Uterus (tissue), 3 donors: ENCODE measurements at regions not wholly inside any gene's neighbourhood (a gene's known extent, or its start where the extent isn't known, plus 50 kb on each side); places are given as distances from the start of the nearest gene placed in this dataset.

Experiments used
- DNase-seq, 2 donors: peaks; one replicate each; pipeline ENCODE4 v3.0.0-alpha.2; 2019 to 2020
- H3K27ac ChIP-seq, 2 donors: fragments of 200-600 bp; sonication (generic); 1 replicate in 1 of 2; 2 replicates in 1 of 2; pipeline ENCODE4 v1.5.1; 2016 to 2018
- H3K27me3 ChIP-seq, 2 donors: fragments of 200-600 bp; sonication (generic); one replicate each; pipeline ENCODE4 v1.5.1; 2018 to 2019; ENCODE audit warnings: control low read depth in 1 of 2
- H3K36me3 ChIP-seq, 2 donors: fragments of 200-600 bp; sonication (generic); one replicate each; pipeline ENCODE4 v1.5.1; 2019; ENCODE audit warnings: control low read depth in 1 of 2
- H3K4me1 ChIP-seq, 2 donors: fragments of 200-600 bp; sonication (generic); one replicate each; pipeline ENCODE4 v1.5.1; 2018 to 2019; ENCODE audit warnings: control low read depth in 1 of 2
- H3K4me3 ChIP-seq, 2 donors: fragments of 200-600 bp; sonication (generic); 1 replicate in 1 of 2; 2 replicates in 1 of 2; pipeline ENCODE4 v1.5.1; 2018 to 2019; ENCODE audit warnings: mild to moderate bottlenecking in 1 of 2
- H3K9me3 ChIP-seq, 2 donors: fragments of 200-600 bp; sonication (generic); one replicate each; pipeline ENCODE4 v1.5.1; 2019; ENCODE audit warnings: control low read depth in 1 of 2
- CTCF ChIP-seq, 4 experiments: fragments of 200-600 bp in 2 of 4; fragments of 450-650 bp in 2 of 4; sonication (generic) in 2 of 4; IDR thresholded peaks; one replicate each; pipeline ENCODE4 v1.5.1; 2016 to 2019; ENCODE audit warnings: antibody characterized with exemption in 4 of 4, mild to moderate bottlenecking in 2 of 4, moderate library complexity in 1 of 4
- POLR2A ChIP-seq, 2 donors: fragments of 450-650 bp; IDR thresholded peaks; one replicate each; pipeline ENCODE4 v1.6.1; 2016; ENCODE audit warnings: antibody characterized with exemption in 2 of 2, mild to moderate bottlenecking in 1 of 2, moderate library complexity in 1 of 2
- intact Hi-C: fragments of 100-400 bp; cut with DNase I; formaldehyde crosslinking; loops from one replicate; pipeline ENCODE4 v1.15.1; 2023; ENCODE audit warnings: low total_unique reads
- donor health status: DM: yes; HTN: yes; CAD: no.

GRCh38 chr2:64379186-64379585, 74.8 kb upstream of the LGALSL start:
- no peak overlapping the region for H3K4me3 ChIP-seq
- H3K4me1 ChIP-seq = no peaks in the 10 kb centered on the region
- no peaks in the 10 kb centered on the region for H3K36me3 ChIP-seq
- DNase-seq = no peak
- no peaks in the 10 kb centered on the region for H3K27me3 ChIP-seq
- intact Hi-C loops = no loop called here
- H3K27ac ChIP-seq = no peak overlapping the region
- TF ChIP-seq CTCF (IDR thresholded peaks at IDR 0.05) (no peak), POLR2A (IDR thresholded peaks at IDR 0.05) (no peak)
- no peaks in the 10 kb centered on the region for H3K9me3 ChIP-seq

GRCh38 chr2:64380853-64381527, 73.0 kb upstream of the LGALSL start:
- TF ChIP-seq POLR2A (IDR thresholded peaks at IDR 0.05) (no peak), CTCF (IDR thresholded peaks at IDR 0.05) (no peak)
- Histone ChIP-seq H3K9me3 (no peaks in the 10 kb centered on the region), H3K36me3 (no peaks in the 10 kb centered on the region), H3K4me3 (no peak overlapping the region), H3K27me3 (no peaks in the 10 kb centered on the region), H3K4me1 (no peaks in the 10 kb centered on the region), H3K27ac (no peak overlapping the region)
- intact Hi-C loops = no loop called here
- DNase-seq = no peak

- no peak for TF ChIP-seq CTCF (IDR thresholded peaks at IDR 0.05)
- no peak for TF ChIP-seq POLR2A (IDR thresholded peaks at IDR 0.05)
- no peak for DNase-seq
Measured at GRCh38 chr2:64383016-64383591, 70.9 kb upstream of the LGALSL start.

GRCh38 chr2:64383881-64384280, 70.1 kb upstream of the LGALSL start:
- no peak for TF ChIP-seq POLR2A (IDR thresholded peaks at IDR 0.05)
- TF ChIP-seq CTCF (IDR thresholded peaks at IDR 0.05) = no peak
- no peaks in the 10 kb centered on the region for H3K27me3 ChIP-seq
- H3K9me3 ChIP-seq = no peaks in the 10 kb centered on the region
- intact Hi-C loops = no loop called here
- H3K36me3 ChIP-seq = no peaks in the 10 kb centered on the region
- H3K4me1 ChIP-seq = no peaks in the 10 kb centered on the region
- H3K27ac ChIP-seq = no peak overlapping the region
- no peak for DNase-seq
- no peak overlapping the region for H3K4me3 ChIP-seq

More at GRCh38 chr2:64383016-64383591, 70.9 kb upstream of the LGALSL start:
- intact Hi-C loops = no loop called here
- Histone ChIP-seq H3K36me3 (no peaks in the 10 kb centered on the region), H3K4me1 (no peaks in the 10 kb centered on the region), H3K9me3 (no peaks in the 10 kb centered on the region), H3K27me3 (no peaks in the 10 kb centered on the region), H3K4me3 (no peak overlapping the region), H3K27ac (no peak overlapping the region)

- no peak for DNase-seq
- TF ChIP-seq CTCF (IDR thresholded peaks at IDR 0.05) (no peak), POLR2A (IDR thresholded peaks at IDR 0.05) (no peak)
- intact Hi-C loops = no loop called here
- Histone ChIP-seq H3K36me3 (no peaks in the 10 kb centered on the region), H3K4me3 (no peak overlapping the region), H3K9me3 (no peaks in the 10 kb centered on the region), H3K4me1 (no peaks in the 10 kb centered on the region), H3K27me3 (no peaks in the 10 kb centered on the region), H3K27ac (no peak overlapping the region)
Measured at GRCh38 chr2:64386676-64387075, 67.3 kb upstream of the LGALSL start.
